ENCODE measurements at regions not wholly inside any gene's neighbourhood (a gene's known extent, or its start where the extent isn't known, plus 50 kb on each side); places are given as distances from the start of the nearest gene placed in this dataset.

GRCh38 chr10:125269716-125270115 is 109.4 kb upstream of the CTBP2 start:
- CTCF ChIA-PET, result no interaction called here
- Histone ChIP-seq H2AFZ (ENCODE audit: low read depth, low read length) (no peak overlapping the region), H3K4me1 (ENCODE audit: control insufficient read depth, extremely low read depth, insufficient read depth, low read length) (no peaks in the 10 kb centered on the region), H3K27me3 (ENCODE audit: control insufficient read depth in 2 of 2, insufficient read depth in 2 of 2, low read length in 2 of 2) (no peaks in the 10 kb centered on the region), H3K36me3 (ENCODE audit: control insufficient read depth in 2 of 2, extremely low read depth in 1 of 2, insufficient read depth in 2 of 2, low read length in 2 of 2) (no peaks in the 10 kb centered on the region), H3K27ac (ENCODE audit: insufficient read depth, low read depth, low read length) (no peak overlapping the region), H4K20me1 (replicated peaks; ENCODE audit: control insufficient read depth, extremely low read depth, insufficient read depth, low read length) (no peaks in the 10 kb centered on the region), H3K4me2 (ENCODE audit: insufficient read depth, low read length) (no peak overlapping the region), H3K9me3 (replicated peaks; ENCODE audit: control insufficient read depth, insufficient read depth, low read length) (no peaks in the 10 kb centered on the region), H3K79me2 (ENCODE audit: control insufficient read depth, insufficient read depth, low read length) (no peaks in the 10 kb centered on the region), H3K4me3 (replicated peaks in 1 of 3; ENCODE audit: insufficient read depth in 1 of 3, low read depth in 1 of 3, low read length in 3 of 3) (no peak overlapping the region), H3K9ac (replicated peaks; ENCODE audit: extremely low read depth, insufficient read depth, low read length) (no peak overlapping the region), H3K9me1 (replicated peaks; ENCODE audit: control insufficient read depth, extremely low read depth, insufficient read depth, low read length) (no peaks in the 10 kb centered on the region)
- FAIRE-seq, result no peak
- intact Hi-C loops (cut with micrococcal nuclease), result no loop called here
- no peak for DNase-seq (ENCODE audit: low read depth, low spot score)
- TF ChIP-seq JUN (IDR thresholded peaks at IDR 0.05; ENCODE audit: borderline replicate concordance, insufficient read depth, insufficient read length, low read depth), result no peak
- TF ChIP-seq POLR2AphosphoS5 (IDR thresholded peaks at IDR 0.05; ENCODE audit: insufficient read depth, low read depth, low read length), result no peak
- no peak for TF ChIP-seq POLR2A (IDR thresholded peaks at IDR 0.05; ENCODE audit: low read depth, low read length)
- TF ChIP-seq CTCF (IDR thresholded peaks at IDR 0.05; ENCODE audit: extremely low read depth in 1 of 2, insufficient read depth in 1 of 2, low read depth in 1 of 2, low read length in 2 of 2), result no peak
- no peak for TF ChIP-seq EZH2 (IDR thresholded peaks at IDR 0.05; ENCODE audit: borderline replicate concordance, low read depth, low read length, severe bottlenecking)
- no peak for TF ChIP-seq FOS (IDR thresholded peaks at IDR 0.05; ENCODE audit: borderline replicate concordance, insufficient read depth, low read length)
- TF ChIP-seq GATA2 (IDR thresholded peaks at IDR 0.05; ENCODE audit: insufficient read depth, insufficient read length, low read depth, low read length), result no peak
- no peak for TF ChIP-seq MAX (IDR thresholded peaks at IDR 0.05; ENCODE audit: insufficient read depth, insufficient read length)
- TF ChIP-seq MYC (IDR thresholded peaks at IDR 0.05; ENCODE audit: low read depth, low read length), result no peak
- dilution Hi-C loops (cut with MboI; ENCODE audit: extremely low pct_ligation_motif_present, low sequenced_read_pairs), result no loop called here
- no TSS peak for BruUV-seq (replicated peaks)
- POLR2A ChIA-PET, result no interaction called here
